ENCODE measurements at regions not wholly inside any gene's neighbourhood (a gene's known extent, or its start where the extent isn't known, plus 50 kb on each side); places are given as distances from the start of the nearest gene placed in this dataset.

DNA sequence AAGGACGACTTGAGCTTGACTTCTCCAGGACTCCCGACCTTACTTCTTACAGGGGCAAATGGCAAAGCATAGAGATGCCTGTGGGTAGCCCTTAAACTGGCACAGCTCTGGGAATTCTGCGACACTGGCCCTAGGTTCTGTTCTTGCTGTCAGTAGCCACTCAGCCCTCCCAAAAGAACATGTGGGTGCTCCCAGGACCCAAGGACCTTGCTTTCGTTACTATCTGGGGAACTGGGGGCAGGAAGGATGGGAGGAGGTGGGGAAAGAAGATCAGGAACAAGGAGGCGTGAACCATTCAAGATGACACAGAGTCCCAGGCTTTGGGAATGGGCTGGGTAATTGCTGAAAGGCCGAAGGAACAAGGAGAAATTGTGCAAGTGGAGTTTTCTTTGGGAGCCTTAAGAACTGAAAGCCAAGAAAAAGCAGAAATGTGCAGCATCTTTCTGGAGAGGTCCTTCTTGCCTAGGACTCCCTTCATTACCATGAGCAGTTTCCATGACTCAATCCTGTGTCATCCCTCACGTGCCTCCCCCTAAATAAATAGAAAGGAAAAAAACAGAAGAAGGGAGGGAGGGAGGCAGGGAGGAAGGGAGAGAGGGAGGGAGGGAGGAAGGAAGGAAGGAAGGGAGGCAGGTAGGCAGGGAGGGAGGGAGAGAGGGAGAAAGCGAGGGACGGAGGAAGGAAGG lies 284.6 kb upstream of the FOXQ1 start:
- H3K4me2 ChIP-seq (ENCODE audit: insufficient read depth, low read length) = no peak overlapping the region
- no peaks in the 10 kb centered on the region for H4K20me1 ChIP-seq (ENCODE audit: insufficient read depth, low read length)
- H2AFZ ChIP-seq (ENCODE audit: low read length) = no peak overlapping the region

DNA sequence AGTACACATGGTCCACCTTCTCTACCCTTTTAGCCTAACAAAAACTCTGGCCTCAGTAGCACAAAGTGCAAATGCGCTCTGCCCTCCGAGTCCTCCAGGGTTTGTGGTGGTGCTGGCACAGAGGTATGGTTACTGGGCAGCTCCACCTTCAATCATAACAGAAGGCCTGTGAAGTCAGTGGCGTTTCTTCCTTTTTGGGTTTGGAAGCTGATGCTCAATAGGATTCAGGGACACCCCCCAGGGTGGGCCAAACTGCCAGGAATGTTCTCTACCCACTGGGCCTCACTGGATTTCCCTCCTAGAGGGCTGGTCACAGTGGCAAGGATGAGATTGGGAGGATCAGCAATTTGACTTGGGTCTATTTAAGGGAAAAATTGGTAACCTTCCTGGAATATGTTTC lies 286.1 kb upstream of the FOXQ1 start:
- no peak overlapping the region for H3K4me2 ChIP-seq (ENCODE audit: insufficient read depth, low read length)
- no peaks in the 10 kb centered on the region for H3K36me3 ChIP-seq (ENCODE audit: insufficient read depth, low read length)
- H3K27me3 ChIP-seq (ENCODE audit: insufficient read depth, low read length) = no peaks in the 10 kb centered on the region
- peaks cover 6% of the 10 kb centered on the region for H3K4me1 ChIP-seq (ENCODE audit: insufficient read depth, low read length)
- no peak for DNase-seq (ENCODE audit: insufficient read length, low spot score, missing footprints)
- no peak overlapping the region for H3K27ac ChIP-seq (ENCODE audit: low read depth, low read length)
- H3K79me2 ChIP-seq (ENCODE audit: insufficient read depth, low read length) = no peaks in the 10 kb centered on the region
- no peaks in the 10 kb centered on the region for H3K9me3 ChIP-seq (ENCODE audit: low read depth, low read length)
- no peak overlapping the region for H3K4me3 ChIP-seq (ENCODE audit: insufficient read depth, low read length)
- H2AFZ ChIP-seq (ENCODE audit: low read length) = no peak overlapping the region
- TF ChIP-seq, protein P1, sequence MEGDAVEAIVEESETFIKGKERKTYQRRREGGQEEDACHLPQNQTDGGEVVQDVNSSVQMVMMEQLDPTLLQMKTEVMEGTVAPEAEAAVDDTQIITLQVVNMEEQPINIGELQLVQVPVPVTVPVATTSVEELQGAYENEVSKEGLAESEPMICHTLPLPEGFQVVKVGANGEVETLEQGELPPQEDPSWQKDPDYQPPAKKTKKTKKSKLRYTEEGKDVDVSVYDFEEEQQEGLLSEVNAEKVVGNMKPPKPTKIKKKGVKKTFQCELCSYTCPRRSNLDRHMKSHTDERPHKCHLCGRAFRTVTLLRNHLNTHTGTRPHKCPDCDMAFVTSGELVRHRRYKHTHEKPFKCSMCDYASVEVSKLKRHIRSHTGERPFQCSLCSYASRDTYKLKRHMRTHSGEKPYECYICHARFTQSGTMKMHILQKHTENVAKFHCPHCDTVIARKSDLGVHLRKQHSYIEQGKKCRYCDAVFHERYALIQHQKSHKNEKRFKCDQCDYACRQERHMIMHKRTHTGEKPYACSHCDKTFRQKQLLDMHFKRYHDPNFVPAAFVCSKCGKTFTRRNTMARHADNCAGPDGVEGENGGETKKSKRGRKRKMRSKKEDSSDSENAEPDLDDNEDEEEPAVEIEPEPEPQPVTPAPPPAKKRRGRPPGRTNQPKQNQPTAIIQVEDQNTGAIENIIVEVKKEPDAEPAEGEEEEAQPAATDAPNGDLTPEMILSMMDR (IDR thresholded peaks at IDR 0.05; ENCODE audit: extremely low read depth, low read depth, low read length) = no peak
- no peaks in the 10 kb centered on the region for H4K20me1 ChIP-seq (ENCODE audit: insufficient read depth, low read length)

More for the DNA sequence above, 284.6 kb upstream of the FOXQ1 start:
- peaks cover 6% of the 10 kb centered on the region for H3K4me1 ChIP-seq (ENCODE audit: insufficient read depth, low read length)
- no peaks in the 10 kb centered on the region for H3K9me3 ChIP-seq (ENCODE audit: low read depth, low read length)
- H3K36me3 ChIP-seq (ENCODE audit: insufficient read depth, low read length) = no peaks in the 10 kb centered on the region
- no peaks in the 10 kb centered on the region for H3K27me3 ChIP-seq (ENCODE audit: insufficient read depth, low read length)
- H3K27ac ChIP-seq (ENCODE audit: low read depth, low read length) = no peak overlapping the region
- no peak for DNase-seq (ENCODE audit: insufficient read length, low spot score, missing footprints)
- no peaks in the 10 kb centered on the region for H3K79me2 ChIP-seq (ENCODE audit: insufficient read depth, low read length)
- TF ChIP-seq, protein P1 (IDR thresholded peaks at IDR 0.05; ENCODE audit: extremely low read depth, low read depth, low read length) = no peak
- H3K4me3 ChIP-seq (ENCODE audit: insufficient read depth, low read length) = no peak overlapping the region

DNA sequence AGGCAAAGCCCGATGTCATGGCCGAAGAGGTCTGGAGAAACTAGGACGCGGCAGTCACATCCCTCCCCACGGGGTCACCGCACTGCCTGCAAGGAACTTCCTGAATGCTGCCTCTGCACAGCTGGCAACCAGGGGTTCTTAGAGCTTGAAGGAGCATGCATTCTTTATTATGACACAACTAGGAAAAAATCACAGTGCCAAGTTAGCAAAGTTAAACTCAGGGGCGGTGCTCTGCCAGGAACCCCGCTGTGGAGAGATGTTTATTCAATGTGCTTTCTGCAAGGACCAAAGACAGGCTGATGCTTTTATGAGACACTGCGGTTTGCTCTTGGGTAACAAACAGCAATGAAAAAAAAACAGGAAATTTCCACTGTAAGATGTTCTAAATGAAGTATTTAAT lies 287.3 kb upstream of the FOXQ1 start:
- Histone ChIP-seq H2AFZ (ENCODE audit: low read length) (no peak overlapping the region), H3K4me3 (ENCODE audit: insufficient read depth, low read length) (no peak overlapping the region), H3K27me3 (ENCODE audit: insufficient read depth, low read length) (no peaks in the 10 kb centered on the region), H4K20me1 (ENCODE audit: insufficient read depth, low read length) (no peaks in the 10 kb centered on the region), H3K27ac (ENCODE audit: low read depth, low read length) (no peak overlapping the region), H3K36me3 (ENCODE audit: insufficient read depth, low read length) (no peaks in the 10 kb centered on the region), H3K4me2 (ENCODE audit: insufficient read depth, low read length) (no peak overlapping the region), H3K79me2 (ENCODE audit: insufficient read depth, low read length) (no peaks in the 10 kb centered on the region), H3K9me3 (ENCODE audit: low read depth, low read length) (no peaks in the 10 kb centered on the region), H3K4me1 (ENCODE audit: insufficient read depth, low read length) (peaks cover 6% of the 10 kb centered on the region)
- TF ChIP-seq, protein P1 (IDR thresholded peaks at IDR 0.05; ENCODE audit: extremely low read depth, low read depth, low read length) = no peak
- DNase-seq (ENCODE audit: insufficient read length, low spot score, missing footprints) = peak; percentile 85

DNA sequence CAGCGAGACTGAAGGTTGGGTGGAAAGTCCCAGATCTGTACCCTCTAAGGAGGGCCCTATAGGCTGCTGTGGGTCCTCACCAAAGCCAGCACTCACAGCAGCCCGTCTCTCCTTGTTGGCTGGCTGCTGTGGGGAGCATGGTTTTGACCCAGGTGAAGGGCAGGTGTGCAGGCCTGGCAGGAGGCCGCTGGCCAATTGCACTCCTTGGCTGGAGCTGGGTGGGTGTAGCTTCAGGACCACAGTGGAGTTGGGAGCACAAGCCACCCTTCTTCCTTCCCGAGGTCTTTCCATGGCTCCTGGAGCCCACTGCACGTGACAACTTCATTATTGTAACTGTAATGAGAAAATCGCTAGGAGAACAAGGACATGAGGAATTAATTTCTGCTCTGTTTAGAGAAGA lies 287.7 kb upstream of the FOXQ1 start:
- Histone ChIP-seq H3K27me3 (ENCODE audit: insufficient read depth, low read length) (no peaks in the 10 kb centered on the region), H3K36me3 (ENCODE audit: insufficient read depth, low read length) (no peaks in the 10 kb centered on the region), H4K20me1 (ENCODE audit: insufficient read depth, low read length) (no peaks in the 10 kb centered on the region), H3K4me2 (ENCODE audit: insufficient read depth, low read length) (no peak overlapping the region), H3K27ac (ENCODE audit: low read depth, low read length) (no peak overlapping the region), H3K79me2 (ENCODE audit: insufficient read depth, low read length) (no peaks in the 10 kb centered on the region), H3K4me1 (ENCODE audit: insufficient read depth, low read length) (peaks cover 6% of the 10 kb centered on the region), H2AFZ (ENCODE audit: low read length) (no peak overlapping the region), H3K9me3 (ENCODE audit: low read depth, low read length) (no peaks in the 10 kb centered on the region), H3K4me3 (ENCODE audit: insufficient read depth, low read length) (no peak overlapping the region)
- no peak for DNase-seq (ENCODE audit: insufficient read length, low spot score, missing footprints)
- TF ChIP-seq, protein P1 (IDR thresholded peaks at IDR 0.05; ENCODE audit: extremely low read depth, low read depth, low read length) = no peak

All from osteoblast (primary cell).